Endothelial cell of umbilical vein (primary cell): ENCODE measurements at regions not wholly inside any gene's neighbourhood (a gene's known extent, or its start where the extent isn't known, plus 50 kb on each side); places are given as distances from the start of the nearest gene placed in this dataset.

Source experiments
- BruUV-seq: library from RNA; stranded (reverse); fragments of 400-500 nt; replicated peaks from 2 replicates; lab custom pipeline; 2021; lab: Mats Ljungman, UMichigan
- CTCF ChIA-PET: fragments of 300-600, 350-600 bp; sonication (Branson Sonifier 250); formaldehyde crosslinking; loops from one replicate; lab custom pipeline; 2021; ENCODE audit warnings: antibody characterized with exemption, inconsistent platforms; lab: Charles Lee
- POLR2A ChIA-PET: fragments of 300-600, 350-600 bp; sonication (Branson Sonifier 250); formaldehyde crosslinking; loops from one replicate; lab custom pipeline; 2021; ENCODE audit warnings: antibody characterized with exemption, inconsistent platforms; lab: Charles Lee
- DNase-seq: peaks from one replicate; pipeline ENCODE4 v3.0.0-alpha.2; 2011; ENCODE audit warnings: low read depth, low spot score
- FAIRE-seq: peaks from 2 replicates; lab custom pipeline; 2011; peaks lifted over from hg19 to GRCh38; lab: Jason Lieb, UNC
- H2AFZ ChIP-seq: 2 replicates; pipeline ENCODE4 v1.6.0; 2012; ENCODE audit warnings: low read depth, low read length, control low read depth, inconsistent platforms
- H3K27ac ChIP-seq: 2 replicates; pipeline ENCODE4 v1.5.1; 2011; ENCODE audit warnings: low read depth, mild to moderate bottlenecking, control low read depth, low read length, moderate library complexity; ENCODE audit not compliant: insufficient read depth
- H3K27me3 ChIP-seq, 2 experiments: 2 replicates each; pipeline versions ENCODE4 v1.6.0 to v1.6.1; 2011; ENCODE audit warnings: low read length in 2 of 2, mixed read lengths in 1 of 2; ENCODE audit not compliant: control insufficient read depth in 2 of 2, insufficient read depth in 2 of 2
- H3K36me3 ChIP-seq, 2 experiments: 2 replicates in 1 of 2; 3 replicates in 1 of 2; pipeline ENCODE4 v1.5.1; 2011; ENCODE audit warnings: low read length in 2 of 2, mild to moderate bottlenecking in 1 of 2, moderate library complexity in 1 of 2; ENCODE audit not compliant: control insufficient read depth in 2 of 2, insufficient read depth in 2 of 2; ENCODE audit errors: extremely low read depth in 1 of 2
- H3K4me1 ChIP-seq: 3 replicates; pipeline ENCODE4 v1.5.1; 2011; ENCODE audit warnings: mild to moderate bottlenecking, low read length; ENCODE audit not compliant: control insufficient read depth, insufficient read depth; ENCODE audit errors: extremely low read depth
- H3K4me2 ChIP-seq: 2 replicates; pipeline ENCODE4 v1.6.1; 2011; ENCODE audit warnings: low read length, control low read depth, mixed read lengths; ENCODE audit not compliant: insufficient read depth
- H3K4me3 ChIP-seq, 3 experiments: fragments of 200-600 bp in 1 of 3; sonication (generic), shearing (Covaris generic) in 1 of 3; replicated peaks in 1 of 3; 2 replicates each; pipeline ENCODE4 v1.5.1; 2011 to 2016; ENCODE audit warnings: control low read depth in 3 of 3, low read length in 3 of 3, mild to moderate bottlenecking in 2 of 3, inconsistent platforms in 1 of 3, low read depth in 1 of 3, moderate library complexity in 1 of 3; ENCODE audit not compliant: insufficient read depth in 1 of 3
- H3K79me2 ChIP-seq: 2 replicates; pipeline ENCODE4 v1.6.0; 2012; ENCODE audit warnings: low read length, inconsistent platforms; ENCODE audit not compliant: control insufficient read depth, insufficient read depth
- H3K9ac ChIP-seq: replicated peaks from 2 replicates; pipeline ENCODE3; 2011; ENCODE audit warnings: low read length, control low read depth; ENCODE audit not compliant: insufficient read depth; ENCODE audit errors: extremely low read depth
- H3K9me1 ChIP-seq: replicated peaks from 3 replicates; pipeline ENCODE4 v1.6.0; 2011; ENCODE audit warnings: mild to moderate bottlenecking, low read length; ENCODE audit not compliant: control insufficient read depth, insufficient read depth; ENCODE audit errors: extremely low read depth
- H3K9me3 ChIP-seq: replicated peaks from 2 replicates; pipeline ENCODE4 v1.5.1; 2012; ENCODE audit warnings: low read length, inconsistent platforms; ENCODE audit not compliant: control insufficient read depth, insufficient read depth
- H4K20me1 ChIP-seq: replicated peaks from 2 replicates; pipeline ENCODE3; 2011; ENCODE audit warnings: mild to moderate bottlenecking, low read length; ENCODE audit not compliant: control insufficient read depth, insufficient read depth; ENCODE audit errors: extremely low read depth
- CTCF ChIP-seq, 2 donors: IDR thresholded peaks; 1 replicate in 1 of 2; 2 replicates in 1 of 2; pipeline ENCODE4 v1.5.1; 2011; ENCODE audit warnings: low read length in 2 of 2, mild to moderate bottlenecking in 2 of 2, moderate library complexity in 2 of 2, control low read depth in 1 of 2, inconsistent platforms in 1 of 2, low read depth in 1 of 2; ENCODE audit not compliant: insufficient read depth in 1 of 2; ENCODE audit errors: extremely low read depth in 1 of 2
- EZH2 ChIP-seq: IDR thresholded peaks from 2 replicates; pipeline ENCODE4 v1.6.1; 2012; ENCODE audit warnings: borderline replicate concordance, low read depth, mild to moderate bottlenecking, moderate library complexity, low read length, inconsistent platforms; ENCODE audit not compliant: severe bottlenecking
- FOS ChIP-seq: IDR thresholded peaks from 2 replicates; pipeline ENCODE4 v1.6.1; 2011; ENCODE audit warnings: mild to moderate bottlenecking, low read length, moderate library complexity, borderline replicate concordance; ENCODE audit not compliant: insufficient read depth
- GATA2 ChIP-seq: IDR thresholded peaks from 2 replicates; pipeline ENCODE4 v1.7.0; 2011; ENCODE audit warnings: low read depth, mild to moderate bottlenecking, moderate library complexity, mixed read lengths, low read length; ENCODE audit not compliant: insufficient read length, insufficient read depth
- JUN ChIP-seq: IDR thresholded peaks from 2 replicates; pipeline ENCODE4 v1.6.1; 2011; ENCODE audit warnings: borderline replicate concordance, low read depth; ENCODE audit not compliant: insufficient read length, insufficient read depth
- MAX ChIP-seq: IDR thresholded peaks from 2 replicates; pipeline ENCODE4 v1.6.1; 2011; ENCODE audit not compliant: insufficient read depth, insufficient read length
- MYC ChIP-seq: IDR thresholded peaks from one replicate; pipeline ENCODE4 v1.6.1; 2011; ENCODE audit warnings: mild to moderate bottlenecking, low read depth, low read length
- POLR2A ChIP-seq: IDR thresholded peaks from 2 replicates; pipeline ENCODE4 v1.6.1; 2012; ENCODE audit warnings: low read depth, mild to moderate bottlenecking, control low read depth, low read length
- POLR2AphosphoS5 ChIP-seq: IDR thresholded peaks from 2 replicates; pipeline ENCODE4 v1.6.1; 2012; ENCODE audit warnings: low read depth, mild to moderate bottlenecking, control low read depth, low read length, moderate library complexity; ENCODE audit not compliant: insufficient read depth
- dilution Hi-C: fragments of 300-500 bp; cut with MboI; formaldehyde crosslinking; loops from one replicate; pipeline ENCODE4 v1.15.0; 2019; ENCODE audit warnings: low sequenced_read_pairs; ENCODE audit not compliant: extremely low pct_ligation_motif_present
- intact Hi-C: fragments of 100-400 bp; cut with micrococcal nuclease; formaldehyde crosslinking; loops from one replicate; pipeline ENCODE4 v1.10.0; 2022

GRCh38 chrX:121655276-121655675 lies 607.9 kb downstream of the GLUD2 start:
- Histone ChIP-seq H3K4me1 (no peaks in the 10 kb centered on the region), H3K36me3 (no peaks in the 10 kb centered on the region), H3K9ac (no peak overlapping the region), H3K27ac (no peak overlapping the region), H2AFZ (no peak overlapping the region), H3K9me1 (no peaks in the 10 kb centered on the region), H3K4me2 (no peak overlapping the region), H3K9me3 (no peaks in the 10 kb centered on the region), H3K4me3 (no peak overlapping the region), H3K79me2 (no peaks in the 10 kb centered on the region), H3K27me3 (no peaks in the 10 kb centered on the region), H4K20me1 (no peaks in the 10 kb centered on the region)
- TF ChIP-seq MYC: no peak
- TF ChIP-seq MAX: no peak
- TF ChIP-seq JUN: no peak
- TF ChIP-seq FOS: no peak
- TF ChIP-seq CTCF (IDR thresholded peaks at IDR 0.05; ENCODE audit: extremely low read depth in 1 of 2, insufficient read depth in 1 of 2, low read depth in 1 of 2, low read length in 2 of 2): no peak
- TF ChIP-seq EZH2: no peak
- TF ChIP-seq POLR2AphosphoS5: no peak
- TF ChIP-seq GATA2: no peak
- TF ChIP-seq POLR2A: no peak
- no TSS peak for BruUV-seq
- CTCF ChIA-PET: no interaction called here
- intact Hi-C loops (no loop called here), dilution Hi-C loops (no loop called here)
- no peak for DNase-seq
- POLR2A ChIA-PET: no interaction called here
- FAIRE-seq: no peak
